A673 (cell line): ENCODE measurements at regions not wholly inside any gene's neighbourhood (a gene's known extent, or its start where the extent isn't known, plus 50 kb on each side); places are given as distances from the start of the nearest gene placed in this dataset.

Experiments used
- CTCF ChIP-seq: fragments of 300-800, 200-600 bp; sonication (generic); conservative IDR thresholded peaks from 2 replicates; pipeline ENCODE4 v1.5.1; 2017; ENCODE audit warnings: low read depth, mild to moderate bottlenecking, antibody characterized with exemption, low read length, moderate library complexity, mixed read lengths
- EZH2 ChIP-seq: fragments of 200-600 bp; sonication (generic); IDR thresholded peaks from 2 replicates; pipeline ENCODE4 v1.6.1; 2017; ENCODE audit warnings: borderline replicate concordance, low read depth, mild to moderate bottlenecking, mixed read lengths, antibody characterized with exemption, low read length; ENCODE audit not compliant: poor library complexity, severe bottlenecking

GRCh38 chr1:55789466-55789865 is 574.3 kb upstream of the USP24 start:
- TF ChIP-seq CTCF (no peak), EZH2 (no peak)
